C4-2B (cell line): ENCODE measurements at regions not wholly inside any gene's neighbourhood (a gene's known extent, or its start where the extent isn't known, plus 50 kb on each side); places are given as distances from the start of the nearest gene placed in this dataset.

Source experiments
- CTCF ChIP-seq: fragments of 450-650 bp; conservative IDR thresholded peaks from 2 replicates; pipeline ENCODE4 v1.5.1; 2017; ENCODE audit warnings: mild to moderate bottlenecking
- ZFX ChIP-seq: fragments of 450-650 bp; IDR thresholded peaks from 2 replicates; pipeline ENCODE4 v1.6.1; 2017

DNA sequence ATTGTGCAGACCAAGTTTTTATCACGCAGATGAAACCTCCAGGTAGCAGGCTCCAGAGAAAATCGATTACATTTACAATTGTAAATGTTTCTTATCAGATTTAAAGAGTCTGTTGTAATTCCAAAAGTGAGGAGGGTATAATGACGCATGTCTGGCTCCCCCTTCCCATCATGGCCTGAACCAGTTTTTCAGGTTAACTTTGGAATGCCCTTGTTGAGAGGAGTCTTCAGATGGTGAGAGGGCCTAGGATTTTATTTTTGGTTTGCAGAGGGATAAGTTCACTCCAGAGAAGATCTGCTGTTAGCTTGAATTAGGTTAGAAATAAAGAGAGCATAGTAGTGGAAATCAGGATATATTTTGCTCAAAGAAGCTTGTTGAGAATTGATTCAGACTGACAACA is 1028.3 kb upstream of the B3GALT2 start:
- no peak for TF ChIP-seq CTCF
- TF ChIP-seq ZFX, result no peak
